Breast epithelium (tissue), 3 donors: ENCODE measurements at regions not wholly inside any gene's neighbourhood (a gene's known extent, or its start where the extent isn't known, plus 50 kb on each side); places are given as distances from the start of the nearest gene placed in this dataset.

Experiments used
- CTCF ChIP-seq, 3 donors: fragments of 450-650 bp; IDR thresholded peaks; one replicate each; pipeline ENCODE4 v1.5.1; 2016 to 2017; ENCODE audit warnings: antibody characterized with exemption in 3 of 3, mild to moderate bottlenecking in 3 of 3, moderate library complexity in 3 of 3
- POLR2A ChIP-seq: fragments of 450-650 bp; IDR thresholded peaks from one replicate; pipeline ENCODE4 v1.6.1; 2016; ENCODE audit warnings: antibody characterized with exemption, mild to moderate bottlenecking, moderate library complexity
- POLR2AphosphoS5 ChIP-seq, 3 donors: sonication (generic); formaldehyde crosslinking; IDR thresholded peaks; one replicate each; pipeline ENCODE4 v1.6.1; 2017; ENCODE audit warnings: antibody characterized with exemption in 3 of 3

DNA sequence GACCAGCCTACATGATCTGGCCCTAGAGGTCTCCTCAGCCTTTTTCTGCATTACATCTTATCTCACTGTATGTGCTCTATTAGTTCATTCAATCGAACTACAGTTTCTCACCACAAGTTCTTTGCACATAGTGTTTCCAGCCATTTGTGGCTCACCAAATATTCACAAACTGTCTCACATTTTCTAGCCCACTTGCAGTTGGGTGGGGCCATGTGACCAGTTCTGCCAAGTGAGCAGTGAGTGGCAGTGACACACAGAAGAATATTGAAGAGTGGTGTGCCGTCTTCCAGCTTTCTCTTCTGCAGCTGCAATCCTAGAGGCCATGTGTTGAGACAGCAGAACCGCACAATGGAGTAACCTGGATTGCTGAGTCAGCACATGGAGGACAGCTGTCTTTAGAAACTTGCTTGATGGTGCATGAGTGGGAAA lies 103.2 kb upstream of the ZNF644 start:
- TF ChIP-seq CTCF (IDR thresholded peaks at IDR 0.05) (no peak), POLR2AphosphoS5 (IDR thresholded peaks at IDR 0.05) (no peak), POLR2A (no peak)
